ENCODE measurements at regions not wholly inside any gene's neighbourhood (a gene's known extent, or its start where the extent isn't known, plus 50 kb on each side); places are given as distances from the start of the nearest gene placed in this dataset.

- TF ChIP-seq CTCF (IDR thresholded peaks at IDR 0.05) (peak; percentile 24), ZFX (IDR thresholded peaks at IDR 0.05; ENCODE audit: borderline replicate concordance) (no peak)
Measured at GRCh38 chr1:221272940-221273339, 393.7 kb downstream of the HLX start.
